ENCODE measurements at regions not wholly inside any gene's neighbourhood (a gene's known extent, or its start where the extent isn't known, plus 50 kb on each side); places are given as distances from the start of the nearest gene placed in this dataset.

GRCh38 chrX:74250574-74250973, 53.4 kb upstream of the ZCCHC13 start:
- no peak for TF ChIP-seq POLR2AphosphoS5 (IDR thresholded peaks at IDR 0.05; ENCODE audit: low read depth, low read length)
- TF ChIP-seq FOXP2 (optimal IDR thresholded peaks at IDR 0.05; ENCODE audit: borderline replicate concordance, extremely low read depth, extremely low read length, insufficient read depth): no peak
- TF ChIP-seq TAF1 (IDR thresholded peaks at IDR 0.05; ENCODE audit: borderline replicate concordance, insufficient read depth, low read length): no peak
- TF ChIP-seq REST (IDR thresholded peaks at IDR 0.05; ENCODE audit: insufficient read depth in 1 of 2, low read depth in 2 of 2, low read length in 2 of 2): no peak
- no peak for TF ChIP-seq SIN3A (IDR thresholded peaks at IDR 0.05; ENCODE audit: borderline replicate concordance, insufficient read depth, low read length)
